Mesothelial cell of epicardium (in vitro differentiated cells): ENCODE measurements at regions not wholly inside any gene's neighbourhood (a gene's known extent, or its start where the extent isn't known, plus 50 kb on each side); places are given as distances from the start of the nearest gene placed in this dataset.
"Not testable (repeated sequence)": the region's sequence is repeated elsewhere in the genome, so short reads cannot be mapped to it uniquely, and the experiment has no call there.

Experiments used
- DNase-seq, 2 experiments: peaks; one replicate each; pipeline ENCODE4 v3.0.0; 2021; ENCODE audit warnings: low spot score in 2 of 2; ENCODE audit not compliant: unreplicated experiment in 2 of 2
- H3K27ac Mint-ChIP-seq: 2 replicates; pipeline ENCODE4 v1.8.0; 2021; ENCODE audit warnings: mixed read lengths
- H3K27me3 Mint-ChIP-seq: 2 replicates; pipeline ENCODE4 v1.8.0; 2021; ENCODE audit warnings: low read depth, mixed read lengths
- H3K36me3 Mint-ChIP-seq: 2 replicates; pipeline ENCODE4 v1.8.0; 2021; ENCODE audit warnings: mixed read lengths
- H3K4me1 Mint-ChIP-seq: 2 replicates; pipeline ENCODE4 v1.8.0; 2021; ENCODE audit warnings: mixed read lengths
- H3K4me3 Mint-ChIP-seq: 2 replicates; pipeline ENCODE4 v1.8.0; 2021; ENCODE audit warnings: mild to moderate bottlenecking, moderate library complexity, mixed read lengths
- H3K9me3 Mint-ChIP-seq: 2 replicates; pipeline ENCODE4 v1.8.0; 2021; ENCODE audit warnings: mixed read lengths
- TF ChIP-seq, protein P1 (sequence below): fragments of 200-600 bp; sonication (generic); IDR thresholded peaks from one replicate; pipeline ENCODE4 v1.5.0; 2021; ENCODE audit warnings: antibody characterized with exemption; ENCODE audit not compliant: unreplicated experiment

DNA sequence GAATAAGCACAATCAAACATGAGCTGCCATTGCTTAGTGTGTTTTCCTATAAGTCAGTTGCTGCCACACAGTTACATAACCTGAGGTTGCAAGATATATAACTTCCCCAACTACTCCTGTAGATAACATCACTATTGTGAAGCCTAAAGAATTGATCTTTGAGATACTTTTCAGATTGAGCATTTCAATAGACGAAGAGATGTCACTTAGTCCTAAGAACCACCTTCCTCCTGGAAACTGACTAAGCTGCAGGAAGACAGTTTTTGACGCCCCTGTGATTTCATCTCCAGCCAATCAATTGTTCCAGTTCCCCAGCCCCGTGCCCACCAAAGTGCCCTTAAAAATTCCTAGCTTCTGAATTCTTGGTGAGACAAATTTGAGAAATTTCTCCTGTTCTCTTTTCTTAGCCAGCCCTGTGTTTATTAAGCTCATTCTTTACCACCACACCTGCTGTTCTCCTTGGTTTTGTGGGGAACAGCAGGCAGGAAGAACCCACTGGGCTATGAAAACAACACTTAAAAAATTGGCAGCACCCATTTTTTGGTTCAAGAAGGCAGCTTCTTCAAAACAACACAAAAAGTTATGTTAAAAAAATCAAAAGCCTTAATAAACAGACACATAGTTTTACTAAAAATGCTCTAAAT lies 317.1 kb upstream of the PABPC4L start:
- Mint-ChIP-seq H3K4me1 (peaks cover 2% of the 10 kb centered on the region), H3K9me3 (no peaks in the 10 kb centered on the region), H3K27me3 (no peaks in the 10 kb centered on the region), H3K27ac (no peak overlapping the region), H3K4me3 (no peak overlapping the region), H3K36me3 (no peaks in the 10 kb centered on the region)
- TF ChIP-seq, protein P1, sequence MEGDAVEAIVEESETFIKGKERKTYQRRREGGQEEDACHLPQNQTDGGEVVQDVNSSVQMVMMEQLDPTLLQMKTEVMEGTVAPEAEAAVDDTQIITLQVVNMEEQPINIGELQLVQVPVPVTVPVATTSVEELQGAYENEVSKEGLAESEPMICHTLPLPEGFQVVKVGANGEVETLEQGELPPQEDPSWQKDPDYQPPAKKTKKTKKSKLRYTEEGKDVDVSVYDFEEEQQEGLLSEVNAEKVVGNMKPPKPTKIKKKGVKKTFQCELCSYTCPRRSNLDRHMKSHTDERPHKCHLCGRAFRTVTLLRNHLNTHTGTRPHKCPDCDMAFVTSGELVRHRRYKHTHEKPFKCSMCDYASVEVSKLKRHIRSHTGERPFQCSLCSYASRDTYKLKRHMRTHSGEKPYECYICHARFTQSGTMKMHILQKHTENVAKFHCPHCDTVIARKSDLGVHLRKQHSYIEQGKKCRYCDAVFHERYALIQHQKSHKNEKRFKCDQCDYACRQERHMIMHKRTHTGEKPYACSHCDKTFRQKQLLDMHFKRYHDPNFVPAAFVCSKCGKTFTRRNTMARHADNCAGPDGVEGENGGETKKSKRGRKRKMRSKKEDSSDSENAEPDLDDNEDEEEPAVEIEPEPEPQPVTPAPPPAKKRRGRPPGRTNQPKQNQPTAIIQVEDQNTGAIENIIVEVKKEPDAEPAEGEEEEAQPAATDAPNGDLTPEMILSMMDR: no peak
- no peak for DNase-seq

DNA sequence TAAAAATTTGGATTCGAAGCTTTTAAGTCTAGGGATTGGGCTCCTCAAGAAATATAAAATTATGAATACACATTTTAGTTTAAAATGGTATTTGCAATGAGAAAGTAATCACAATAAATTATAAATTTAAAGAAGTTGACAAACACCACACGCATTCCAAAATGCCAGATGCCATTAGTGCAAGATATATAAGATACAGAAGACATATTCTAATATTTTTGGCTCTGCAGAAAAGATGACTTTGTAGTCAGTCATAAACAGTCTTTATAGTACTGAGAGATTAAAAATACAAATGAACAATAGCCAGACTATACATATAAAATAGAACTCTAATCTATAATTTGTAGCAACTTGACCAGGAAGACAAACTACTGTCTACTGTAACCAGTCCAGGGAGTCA lies 309.0 kb upstream of the PABPC4L start:
- DNase-seq: no peak
- no peak overlapping the region for H3K27ac Mint-ChIP-seq
- H3K36me3 Mint-ChIP-seq: no peaks in the 10 kb centered on the region
- TF ChIP-seq, protein P1: no peak
- H3K9me3 Mint-ChIP-seq: no peaks in the 10 kb centered on the region
- no peaks in the 10 kb centered on the region for H3K27me3 Mint-ChIP-seq
- H3K4me3 Mint-ChIP-seq: no peak overlapping the region
- H3K4me1 Mint-ChIP-seq: no peaks in the 10 kb centered on the region

- H3K36me3 Mint-ChIP-seq: no peaks in the 10 kb centered on the region
- TF ChIP-seq, protein P1: no peak
- no peaks in the 10 kb centered on the region for H3K27me3 Mint-ChIP-seq
- H3K4me1 Mint-ChIP-seq: no peaks in the 10 kb centered on the region
- no peak for DNase-seq
- no peaks in the 10 kb centered on the region for H3K9me3 Mint-ChIP-seq
- no peak overlapping the region for H3K27ac Mint-ChIP-seq
- H3K4me3 Mint-ChIP-seq: no peak overlapping the region
Measured at GRCh38 chr4:134505511-134505910, 303.9 kb upstream of the PABPC4L start.

DNA sequence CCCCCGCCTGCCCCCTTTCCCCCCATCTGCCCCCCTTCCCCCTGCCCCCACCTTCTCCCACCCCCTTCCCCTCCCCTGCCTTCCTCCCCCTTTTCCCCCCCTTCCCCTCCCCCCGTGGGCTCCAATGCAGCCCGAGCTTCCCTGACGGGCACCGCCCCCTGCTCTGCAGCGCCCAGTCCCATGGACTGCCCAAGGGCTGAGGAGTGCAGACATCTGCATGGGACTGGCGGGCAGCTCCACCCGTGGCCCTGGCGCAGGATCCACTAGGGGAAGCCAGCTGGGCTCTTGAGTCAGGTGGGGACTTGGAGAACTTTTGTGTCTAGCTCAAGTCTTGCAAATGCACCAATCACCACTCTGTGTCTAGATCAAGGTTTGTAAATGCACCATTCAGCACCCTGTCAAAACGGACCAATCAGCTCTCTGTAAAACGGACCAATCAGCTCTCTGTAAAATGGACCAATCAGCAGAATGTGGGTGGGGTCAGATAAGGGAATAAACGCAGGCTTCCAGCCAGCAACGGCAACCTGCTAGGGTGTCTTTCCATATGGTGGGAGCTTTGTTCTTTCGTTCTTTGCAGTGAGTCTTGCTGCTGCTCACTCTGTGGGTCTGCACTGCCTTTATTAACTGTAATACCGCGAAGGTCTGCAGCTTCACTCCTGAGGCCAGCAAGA lies 300.5 kb upstream of the PABPC4L start:
- H3K27ac Mint-ChIP-seq: no peak overlapping the region
- no peaks in the 10 kb centered on the region for H3K36me3 Mint-ChIP-seq
- H3K27me3 Mint-ChIP-seq: no peaks in the 10 kb centered on the region
- no peak overlapping the region for H3K4me3 Mint-ChIP-seq
- DNase-seq: no peak
- TF ChIP-seq, protein P1: no peak
- peaks cover 6% of the 10 kb centered on the region for H3K4me1 Mint-ChIP-seq
- H3K9me3 Mint-ChIP-seq: no peaks in the 10 kb centered on the region

DNA sequence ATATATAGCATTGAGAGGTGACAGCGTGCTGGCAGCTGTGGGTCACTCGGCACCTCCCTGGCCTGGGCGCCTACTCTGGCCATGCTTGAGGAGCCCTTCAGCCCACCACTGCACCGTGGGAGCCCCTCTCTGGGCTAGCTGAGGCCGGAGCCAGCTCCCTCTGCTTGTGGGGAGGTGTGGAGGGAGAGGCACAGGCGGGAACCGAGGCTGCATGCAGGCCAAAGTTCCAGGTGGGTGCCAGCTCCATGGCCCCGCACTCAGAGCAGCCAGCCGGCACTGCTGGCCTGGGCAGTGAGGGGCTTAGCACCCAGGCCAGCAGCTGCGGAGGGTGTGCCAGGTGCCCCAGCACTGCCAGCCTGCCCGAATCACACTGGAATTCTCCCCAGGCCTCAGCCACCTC lies 299.9 kb upstream of the PABPC4L start:
- DNase-seq, H3K9me3 Mint-ChIP-seq, H3K27me3 Mint-ChIP-seq: not testable (repeated sequence)

GRCh38 chr4:134499074-134499473 lies 297.5 kb upstream of the PABPC4L start:
- no peak for DNase-seq
- no peak overlapping the region for H3K27ac Mint-ChIP-seq
- H3K27me3 Mint-ChIP-seq: no peaks in the 10 kb centered on the region
- TF ChIP-seq, protein P1: no peak
- peaks cover 6% of the 10 kb centered on the region for H3K4me1 Mint-ChIP-seq
- H3K9me3 Mint-ChIP-seq: peaks cover 13% of the 10 kb centered on the region
- no peak overlapping the region for H3K4me3 Mint-ChIP-seq
- H3K36me3 Mint-ChIP-seq: no peaks in the 10 kb centered on the region

More for the DNA sequence above, 299.9 kb upstream of the PABPC4L start:
- H3K36me3 Mint-ChIP-seq, H3K4me1 Mint-ChIP-seq, H3K27ac Mint-ChIP-seq, H3K4me3 Mint-ChIP-seq: not testable (repeated sequence)
